PC-3 (cell line): ENCODE measurements at regions not wholly inside any gene's neighbourhood (a gene's known extent, or its start where the extent isn't known, plus 50 kb on each side); places are given as distances from the start of the nearest gene placed in this dataset.

Experiments
- ATAC-seq: fragments of 200-7000 bp; cut with Tn5 transposase; 2 replicates; pipeline ENCODE4 v1.9.1; 2020; ENCODE audit warnings: mild to moderate bottlenecking, moderate library complexity
- BruUV-seq: library from RNA; stranded (reverse); fragments of 400-500 nt; replicated peaks from 2 replicates; lab custom pipeline; 2021; lab: Mats Ljungman, UMichigan
- CTCF ChIA-PET: fragments of 300-600 bp; sonication (Branson Sonifier 250); formaldehyde crosslinking; loops from one replicate; lab custom pipeline; 2022; ENCODE audit warnings: antibody characterized with exemption; lab: Charles Lee
- POLR2A ChIA-PET: fragments of 300-600 bp; sonication (Branson Sonifier 250); formaldehyde crosslinking; loops from one replicate; lab custom pipeline; 2022; ENCODE audit warnings: antibody characterized with exemption; ENCODE audit not compliant: unreplicated experiment; lab: Charles Lee
- DNase-seq: peaks from one replicate; pipeline ENCODE4 v3.0.0-alpha.2; 2015
- H2AFZ ChIP-seq: fragments of 300-600 bp; sonication (generic); 2 replicates; pipeline ENCODE4 v1.6.0; 2016; ENCODE audit warnings: antibody characterized with exemption, low read length
- H3F3A ChIP-seq: fragments of 300-600 bp; sonication (generic); one replicate; pipeline ENCODE4 v1.6.0; 2017; ENCODE audit warnings: antibody characterized with exemption, low read length, control low read depth, mild to moderate bottlenecking; ENCODE audit not compliant: unreplicated experiment
- H3K27ac ChIP-seq: fragments of 300-600 bp; sonication (generic); 2 replicates; pipeline ENCODE4 v1.5.1; 2016; ENCODE audit warnings: mild to moderate bottlenecking, low read length
- H3K27me3 ChIP-seq: fragments of 300-600 bp; sonication (generic); 2 replicates; pipeline ENCODE4 v1.6.1; 2016; ENCODE audit warnings: low read length, mixed read lengths
- H3K36me3 ChIP-seq: fragments of 300-600 bp; sonication (generic); 2 replicates; pipeline ENCODE4 v1.6.1; 2016; ENCODE audit warnings: low read depth, mixed run types, low read length, mixed read lengths
- H3K4me1 ChIP-seq: fragments of 300-600 bp; sonication (generic); 2 replicates; pipeline ENCODE4 v1.5.1; 2016; ENCODE audit warnings: low read length; ENCODE audit not compliant: insufficient read depth
- H3K4me2 ChIP-seq: fragments of 300-600 bp; sonication (generic); 2 replicates; pipeline ENCODE4 v1.6.0; 2016; ENCODE audit warnings: low read length
- H3K4me3 ChIP-seq: fragments of 300-600 bp; sonication (generic); 2 replicates; pipeline ENCODE4 v1.5.1; 2016; ENCODE audit warnings: mild to moderate bottlenecking, low read length, mixed read lengths
- H3K79me2 ChIP-seq: fragments of 300-600 bp; sonication (generic); 2 replicates; pipeline ENCODE4 v1.6.1; 2017; ENCODE audit warnings: low read length, mixed read lengths
- H3K9ac ChIP-seq: fragments of 300-600 bp; sonication (generic); 2 replicates; pipeline ENCODE4 v1.6.0; 2016; ENCODE audit warnings: mild to moderate bottlenecking, low read length
- H3K9me2 ChIP-seq: fragments of 300-600 bp; sonication (generic); replicated peaks from 2 replicates; pipeline ENCODE4 v1.6.1; 2016; ENCODE audit warnings: mixed run types, low read length, mixed read lengths
- H3K9me3 ChIP-seq: fragments of 300-600 bp; sonication (generic); 2 replicates; pipeline ENCODE4 v1.6.1; 2016; ENCODE audit warnings: low read length, mixed read lengths
- H4K20me1 ChIP-seq: fragments of 300-600 bp; sonication (generic); 2 replicates; pipeline ENCODE4 v1.6.1; 2016; ENCODE audit warnings: low read length, mixed read lengths
- EZH2 ChIP-seq: fragments of 300-600 bp; sonication (generic); IDR thresholded peaks from one replicate; pipeline ENCODE4 v1.6.1; 2017; ENCODE audit warnings: antibody characterized with exemption, mild to moderate bottlenecking, low read length; ENCODE audit not compliant: unreplicated experiment
- EZH2phosphoT487 ChIP-seq: fragments of 300-600 bp; sonication (generic); IDR thresholded peaks from 2 replicates; pipeline ENCODE4 v1.6.1; 2018; ENCODE audit warnings: mild to moderate bottlenecking, antibody characterized with exemption, low read length, borderline replicate concordance
- intact Hi-C: fragments of 100-400 bp; cut with micrococcal nuclease; formaldehyde crosslinking; loops from 2 replicates; pipeline ENCODE4 v1.9.0; 2023
- TF ChIP-seq, protein P1 (sequence below): fragments of 300-600 bp; sonication (generic); conservative IDR thresholded peaks from 2 replicates; pipeline ENCODE4 v1.5.1; 2017; ENCODE audit warnings: antibody characterized with exemption, low read depth, mild to moderate bottlenecking, low read length

DNA sequence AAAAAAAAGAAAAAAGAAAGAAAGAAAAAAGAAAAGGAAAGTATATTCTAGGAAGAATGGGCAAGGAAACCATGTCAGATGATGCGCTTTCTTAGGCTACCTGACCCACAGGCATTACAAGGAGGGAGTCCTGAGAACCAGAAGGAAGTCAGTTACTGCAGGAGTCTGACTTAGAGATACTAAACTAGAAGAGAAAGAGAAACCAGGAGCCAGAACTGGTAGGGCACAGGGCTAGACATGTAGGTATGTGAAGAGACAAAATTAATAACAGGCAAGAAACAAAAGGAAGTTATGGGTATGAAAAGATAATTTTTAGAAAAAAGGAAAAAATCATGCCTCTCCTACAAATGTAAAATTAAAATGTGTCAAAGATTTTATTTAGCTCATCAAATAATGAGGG is 63.3 kb upstream of the LRRN1 start:
- H2AFZ ChIP-seq = no peak overlapping the region
- peaks cover 23% of the 10 kb centered on the region; the same call in 1 of the 2 replicates for H3K9me3 ChIP-seq
- intact Hi-C loops = no loop called here
- no peaks in the 10 kb centered on the region for H3K9me2 ChIP-seq
- H3K79me2 ChIP-seq = no peaks in the 10 kb centered on the region
- H3K4me1 ChIP-seq = no peaks in the 10 kb centered on the region
- ATAC-seq (no peak), DNase-seq (no peak)
- no peaks in the 10 kb centered on the region for H3K36me3 ChIP-seq
- ChIA-PET POLR2A (no interaction called here), CTCF (no interaction called here)
- no peak for TF ChIP-seq EZH2phosphoT487
- TF ChIP-seq, protein P1, sequence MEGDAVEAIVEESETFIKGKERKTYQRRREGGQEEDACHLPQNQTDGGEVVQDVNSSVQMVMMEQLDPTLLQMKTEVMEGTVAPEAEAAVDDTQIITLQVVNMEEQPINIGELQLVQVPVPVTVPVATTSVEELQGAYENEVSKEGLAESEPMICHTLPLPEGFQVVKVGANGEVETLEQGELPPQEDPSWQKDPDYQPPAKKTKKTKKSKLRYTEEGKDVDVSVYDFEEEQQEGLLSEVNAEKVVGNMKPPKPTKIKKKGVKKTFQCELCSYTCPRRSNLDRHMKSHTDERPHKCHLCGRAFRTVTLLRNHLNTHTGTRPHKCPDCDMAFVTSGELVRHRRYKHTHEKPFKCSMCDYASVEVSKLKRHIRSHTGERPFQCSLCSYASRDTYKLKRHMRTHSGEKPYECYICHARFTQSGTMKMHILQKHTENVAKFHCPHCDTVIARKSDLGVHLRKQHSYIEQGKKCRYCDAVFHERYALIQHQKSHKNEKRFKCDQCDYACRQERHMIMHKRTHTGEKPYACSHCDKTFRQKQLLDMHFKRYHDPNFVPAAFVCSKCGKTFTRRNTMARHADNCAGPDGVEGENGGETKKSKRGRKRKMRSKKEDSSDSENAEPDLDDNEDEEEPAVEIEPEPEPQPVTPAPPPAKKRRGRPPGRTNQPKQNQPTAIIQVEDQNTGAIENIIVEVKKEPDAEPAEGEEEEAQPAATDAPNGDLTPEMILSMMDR = no peak
- TF ChIP-seq EZH2 = no peak
- BruUV-seq = no TSS peak
- no peak overlapping the region for H3K27ac ChIP-seq
- H3K9ac ChIP-seq = no peak overlapping the region
- no peaks in the 10 kb centered on the region for H3K27me3 ChIP-seq
- H4K20me1 ChIP-seq = no peaks in the 10 kb centered on the region
- no peak overlapping the region for H3K4me3 ChIP-seq
- no peak overlapping the region for H3K4me2 ChIP-seq
- no peaks in the 10 kb centered on the region for H3F3A ChIP-seq

DNA sequence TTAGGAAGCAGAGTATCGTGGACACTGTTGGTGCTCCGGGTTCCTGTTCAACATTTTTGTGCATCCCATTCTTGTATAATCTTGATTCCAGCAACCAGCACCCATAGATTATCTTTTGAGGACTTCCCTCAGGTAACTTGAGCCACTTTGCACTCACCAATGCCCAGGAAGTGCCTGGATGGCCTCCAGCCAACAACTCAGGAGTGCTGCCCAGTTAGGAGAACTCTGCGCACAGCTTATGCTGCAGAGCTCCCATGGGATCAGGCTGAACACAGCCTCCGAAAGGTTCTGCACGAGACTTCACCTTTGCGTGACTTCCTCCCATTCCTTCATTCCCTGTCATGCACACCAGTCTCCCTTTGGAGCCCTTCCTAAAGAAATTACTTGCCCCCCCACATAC is 64.3 kb upstream of the LRRN1 start:
- intact Hi-C loops = no loop called here

DNA sequence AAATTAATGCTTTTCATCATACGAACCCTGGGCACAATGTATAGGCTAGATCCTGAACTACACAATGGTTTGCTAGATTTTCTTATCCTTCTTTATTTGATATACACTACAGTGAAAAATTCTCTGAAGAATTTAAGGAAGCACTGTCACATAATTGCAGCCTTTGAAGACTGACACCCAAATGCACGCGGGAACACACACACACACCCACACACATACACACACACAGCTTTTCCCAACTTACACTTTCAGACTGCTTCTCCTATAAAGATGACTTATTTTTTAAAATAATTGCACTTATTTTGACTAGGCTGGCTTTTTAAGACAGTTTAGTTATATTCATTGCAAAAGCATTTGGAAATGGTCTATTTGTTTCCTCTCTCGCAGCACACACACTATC is 70.0 kb upstream of the LRRN1 start:
- no peaks in the 10 kb centered on the region for H3K4me1 ChIP-seq
- H3K79me2 ChIP-seq = no peaks in the 10 kb centered on the region
- no TSS peak for BruUV-seq
- H3K4me2 ChIP-seq = no peak overlapping the region
- H3K36me3 ChIP-seq = no peaks in the 10 kb centered on the region
- ChIA-PET CTCF (no interaction called here), POLR2A (no interaction called here)
- ATAC-seq (no peak), DNase-seq (no peak)
- H3K4me3 ChIP-seq = no peak overlapping the region
- no peak overlapping the region for H2AFZ ChIP-seq
- H3K9ac ChIP-seq = no peak overlapping the region
- no peaks in the 10 kb centered on the region for H3F3A ChIP-seq
- intact Hi-C loops = no loop called here
- no peak overlapping the region for H3K27ac ChIP-seq
- TF ChIP-seq EZH2phosphoT487 (no peak), EZH2 (no peak)
- TF ChIP-seq, protein P1 = no peak
- peaks cover 19% of the 10 kb centered on the region; the same call in 1 of the 2 replicates for H3K9me3 ChIP-seq
- no peaks in the 10 kb centered on the region for H3K9me2 ChIP-seq
- H4K20me1 ChIP-seq = no peaks in the 10 kb centered on the region
- no peaks in the 10 kb centered on the region for H3K27me3 ChIP-seq

More for the DNA sequence above, 64.3 kb upstream of the LRRN1 start:
- no peaks in the 10 kb centered on the region for H4K20me1 ChIP-seq
- no peak overlapping the region for H3K27ac ChIP-seq
- H3K79me2 ChIP-seq = no peaks in the 10 kb centered on the region
- H3K4me1 ChIP-seq = no peaks in the 10 kb centered on the region
- H3K27me3 ChIP-seq = no peaks in the 10 kb centered on the region
- ChIA-PET POLR2A (no interaction called here), CTCF (no interaction called here)
- H2AFZ ChIP-seq = no peak overlapping the region
- DNase-seq (no peak), ATAC-seq (no peak)
- H3K4me3 ChIP-seq = no peak overlapping the region
- BruUV-seq = no TSS peak
- H3K4me2 ChIP-seq = no peak overlapping the region
- H3K9me3 ChIP-seq = peaks cover 23% of the 10 kb centered on the region; the same call in 1 of the 2 replicates
- H3K36me3 ChIP-seq = no peaks in the 10 kb centered on the region
- no peak overlapping the region for H3K9ac ChIP-seq
- H3K9me2 ChIP-seq = no peaks in the 10 kb centered on the region
- H3F3A ChIP-seq = no peaks in the 10 kb centered on the region
- TF ChIP-seq, protein P1 = no peak
- no peak for TF ChIP-seq EZH2phosphoT487
- no peak for TF ChIP-seq EZH2
